HG02642 (cell line): ENCODE measurements at regions not wholly inside any gene's neighbourhood (a gene's known extent, or its start where the extent isn't known, plus 50 kb on each side); places are given as distances from the start of the nearest gene placed in this dataset.

Experiments
- ATAC-seq: cut with Tn5 transposase; IDR thresholded peaks from one replicate; pipeline ENCODE4 v1.9.1; 2021; ENCODE audit warnings: mild to moderate bottlenecking; ENCODE audit not compliant: unreplicated experiment, poor library complexity

DNA sequence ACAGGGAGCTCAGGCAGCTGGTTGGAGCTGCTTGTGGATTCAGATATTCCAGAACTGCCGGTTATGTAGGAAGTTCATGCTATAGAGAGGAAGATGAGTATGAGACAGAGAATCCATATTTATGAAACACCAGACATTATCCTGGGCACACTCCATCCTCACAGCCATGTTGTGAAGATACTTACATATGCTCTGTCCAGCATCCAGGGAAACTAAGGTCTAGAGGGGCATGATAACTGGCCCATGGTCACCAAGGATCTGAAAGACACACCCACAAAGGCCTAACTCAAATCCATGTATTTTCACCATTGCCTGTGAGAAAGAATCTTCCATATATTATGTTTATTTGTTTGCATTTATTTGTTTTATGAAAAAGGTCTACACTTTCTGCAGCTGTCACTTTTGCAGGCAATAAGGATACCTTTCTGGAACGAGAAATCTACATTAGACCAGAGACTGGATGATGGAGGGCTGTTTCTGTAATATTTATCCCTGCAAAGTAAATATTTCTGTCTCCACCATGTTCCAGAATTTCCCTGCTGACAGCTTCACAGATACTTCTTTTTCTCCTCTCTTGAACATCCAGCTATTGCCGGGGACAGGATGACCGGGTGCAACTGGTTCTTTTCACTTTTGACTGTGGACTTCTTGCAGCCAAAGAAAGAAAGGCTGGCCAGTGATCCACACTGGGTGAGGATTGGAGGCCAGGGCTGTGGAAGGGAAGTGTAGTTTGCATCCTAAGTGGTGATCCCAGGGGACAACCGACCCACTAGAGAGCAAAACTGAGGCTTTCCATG lies 145.9 kb upstream of the NAV2 start:
- no peak for ATAC-seq

DNA sequence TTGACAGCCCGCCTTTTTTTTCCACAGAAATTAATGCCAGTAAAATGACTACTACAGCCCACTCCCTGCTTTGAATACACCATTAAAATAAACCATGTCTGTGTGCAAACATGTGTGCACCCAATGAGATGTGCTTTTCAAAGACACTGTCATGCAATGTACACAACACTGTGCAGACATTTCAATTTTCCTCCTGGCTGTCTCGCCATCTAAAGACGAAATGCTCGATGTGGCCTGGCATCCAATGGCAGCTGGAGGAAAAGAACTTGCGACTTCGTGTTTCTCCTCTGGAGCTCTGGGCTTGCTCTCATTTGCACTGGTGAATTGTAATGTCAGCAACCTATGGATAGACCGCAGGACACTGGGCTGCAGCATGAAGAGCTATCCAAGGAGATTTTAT lies 147.0 kb upstream of the NAV2 start:
- no peak for ATAC-seq

DNA sequence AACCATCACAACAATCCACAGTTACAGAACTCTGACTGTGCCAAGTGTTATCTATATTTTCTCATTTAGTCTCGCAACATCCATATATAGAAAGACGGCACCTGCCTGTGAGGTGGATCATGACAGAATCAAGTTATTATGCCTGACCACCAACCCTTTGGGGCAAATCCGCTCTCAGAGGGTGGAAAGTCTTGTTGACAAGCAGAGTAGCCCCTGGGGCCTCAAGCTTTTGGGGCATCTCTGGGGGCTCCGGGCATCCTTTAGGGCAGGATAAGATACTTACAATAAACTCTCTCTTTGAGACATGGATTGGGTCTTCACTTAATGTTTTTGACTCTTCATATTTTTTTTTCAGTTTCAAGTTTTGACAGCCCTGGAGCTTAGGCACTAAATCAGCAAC lies 150.5 kb upstream of the NAV2 start:
- no peak for ATAC-seq

DNA sequence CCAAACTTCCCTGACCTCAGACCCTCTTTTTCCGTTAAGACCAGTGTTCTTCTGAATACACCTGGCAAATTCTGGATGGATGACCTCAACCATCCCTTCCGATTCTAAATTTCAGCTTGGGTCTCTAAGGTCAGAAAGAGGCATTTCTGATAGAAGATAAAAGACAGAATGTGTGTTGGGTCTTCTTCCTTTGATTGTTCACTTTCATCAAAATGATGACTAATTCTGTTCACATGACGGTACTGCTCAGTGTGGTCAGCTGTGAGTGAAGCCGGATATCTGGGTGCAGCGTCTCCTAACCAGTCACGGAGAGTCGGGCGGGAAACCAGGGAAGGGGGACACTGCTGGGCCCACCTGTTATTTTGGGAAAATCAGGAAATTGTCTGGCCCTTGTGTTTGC lies 151.6 kb upstream of the NAV2 start:
- ATAC-seq, result no peak

DNA sequence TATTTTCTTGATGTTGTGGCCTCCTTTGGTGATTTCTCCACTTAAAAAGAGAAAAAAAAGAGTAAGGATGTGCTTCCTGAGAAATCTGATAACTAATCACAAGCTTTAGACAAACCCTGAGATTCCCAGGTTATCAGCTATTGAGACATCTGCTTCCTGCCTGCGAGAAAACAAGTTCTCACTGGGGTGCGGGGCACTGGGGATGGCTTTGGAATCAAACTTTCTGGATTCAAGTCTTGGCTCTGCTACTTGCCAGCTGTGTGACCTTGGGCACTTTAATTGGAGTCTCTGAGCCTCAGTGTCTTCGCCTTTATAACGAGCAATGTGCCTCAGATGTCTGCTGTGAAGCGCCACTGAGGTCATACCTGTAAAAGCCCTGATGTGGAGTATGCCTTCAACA lies 152.5 kb upstream of the NAV2 start:
- ATAC-seq, result no peak

DNA sequence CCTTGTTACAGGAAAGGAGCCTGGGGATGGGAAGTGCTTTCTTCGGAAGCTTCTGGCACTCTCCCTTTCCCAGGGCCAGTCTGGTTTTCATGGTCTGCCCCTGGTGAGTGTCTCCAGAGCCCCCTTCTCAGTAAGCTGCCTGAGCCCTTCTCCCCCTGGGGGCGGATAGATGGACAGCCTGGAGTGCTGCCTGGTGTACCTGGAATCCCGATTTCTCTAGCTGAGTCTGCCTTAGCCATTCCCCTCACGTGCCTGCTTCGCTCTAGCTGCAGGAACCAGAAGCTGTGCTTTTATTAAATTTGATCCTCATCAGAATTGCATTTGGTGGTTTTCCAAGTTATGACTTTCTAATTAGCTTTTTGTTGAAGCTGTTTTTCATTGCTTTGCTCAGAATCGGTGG lies 152.9 kb upstream of the NAV2 start:
- no peak for ATAC-seq

DNA sequence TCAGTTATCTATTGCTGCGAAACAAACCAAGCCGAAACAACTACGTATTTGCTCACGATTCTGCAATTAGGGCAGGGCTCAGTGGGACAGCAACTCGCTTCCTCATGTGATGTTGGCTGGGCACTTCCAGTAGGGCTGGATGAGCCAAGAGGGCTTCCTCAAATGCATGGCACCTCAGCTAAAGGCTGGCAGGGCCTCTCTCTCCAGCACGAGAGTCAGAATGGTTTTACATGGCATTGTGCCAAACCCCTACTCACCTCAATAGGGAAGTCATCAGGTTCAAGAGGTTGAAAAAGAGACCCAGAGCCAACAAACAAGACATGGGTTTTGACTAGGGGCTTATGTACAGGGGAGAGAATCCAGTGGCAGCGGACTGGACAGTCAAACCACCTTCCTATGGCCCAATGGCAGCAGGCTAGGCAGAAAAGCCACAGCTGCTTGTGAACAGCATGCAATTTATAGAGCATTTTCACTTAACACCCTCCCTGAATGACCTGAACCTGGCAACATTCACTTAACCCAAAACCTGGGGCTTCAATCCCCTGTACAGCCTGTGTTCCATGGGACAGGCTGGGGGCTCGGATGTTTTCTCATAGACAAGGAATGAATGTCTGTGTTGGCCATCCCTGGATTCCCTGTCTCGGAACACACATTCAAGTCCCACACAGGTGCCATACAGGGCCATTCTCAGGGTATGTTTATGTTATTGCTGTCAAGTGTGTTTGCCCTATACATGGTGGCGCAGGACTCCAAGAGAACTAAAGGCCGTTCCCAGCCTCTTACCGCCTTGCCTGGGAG lies 154.2 kb upstream of the NAV2 start:
- ATAC-seq, result no peak

DNA sequence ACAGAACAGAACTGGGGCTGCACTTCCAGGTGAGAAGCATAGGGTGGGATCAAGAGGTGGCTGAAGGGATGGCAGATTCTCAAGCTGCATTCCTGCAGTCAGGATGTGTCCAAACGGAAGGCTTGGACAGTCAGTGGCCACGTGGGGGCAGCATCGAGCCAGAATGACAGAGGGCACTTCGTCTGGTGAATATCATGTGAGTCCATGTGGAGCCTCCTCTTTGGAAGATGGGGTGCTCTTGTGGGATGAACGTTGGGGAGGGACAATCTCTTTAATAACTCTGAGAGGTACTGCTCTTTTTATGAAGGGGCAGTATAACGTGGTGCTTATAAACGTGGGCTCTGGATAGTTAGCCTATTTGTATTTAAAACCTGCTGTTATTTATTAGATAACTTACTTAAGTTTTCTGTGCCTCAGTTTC lies 154.9 kb upstream of the NAV2 start:
- ATAC-seq, result no peak

DNA sequence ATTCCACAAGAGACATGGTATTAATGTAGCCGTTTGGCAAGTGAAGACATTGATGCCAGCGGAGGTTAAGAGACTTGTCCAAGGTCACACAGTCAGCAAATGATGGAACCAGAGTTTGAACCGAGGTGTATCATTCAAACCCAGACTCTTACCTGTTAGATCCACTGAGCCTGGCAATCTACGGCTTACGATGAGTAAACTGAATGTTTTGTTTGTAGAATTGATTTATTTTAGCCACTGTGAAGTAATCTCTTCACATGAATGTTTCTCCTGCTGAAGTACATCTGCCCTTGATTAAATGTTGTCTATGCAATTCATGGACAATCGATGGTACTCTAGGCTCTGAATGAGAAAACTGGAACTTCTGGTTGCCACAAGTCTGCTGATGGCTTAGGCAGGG lies 155.5 kb upstream of the NAV2 start:
- no peak for ATAC-seq

DNA sequence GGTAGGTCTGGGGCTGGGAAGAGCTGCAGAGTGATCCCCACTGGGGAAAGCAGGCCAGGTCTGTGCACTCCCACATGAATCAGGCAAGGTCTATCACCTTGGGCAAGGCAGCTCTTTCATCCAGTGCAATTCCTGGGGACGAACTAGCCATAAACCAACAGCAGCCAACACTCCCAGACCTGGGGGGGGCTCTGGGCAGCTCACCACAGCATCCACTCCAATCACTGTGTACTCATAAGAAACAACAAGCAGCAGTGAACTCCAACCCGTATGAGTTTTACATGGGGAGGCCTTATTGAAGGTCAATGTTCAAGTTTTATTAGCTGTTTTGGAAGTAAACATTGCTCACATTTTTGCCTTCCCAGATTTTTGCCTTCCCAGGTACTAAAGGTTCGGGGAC lies 157.4 kb upstream of the NAV2 start:
- ATAC-seq, result no peak

DNA sequence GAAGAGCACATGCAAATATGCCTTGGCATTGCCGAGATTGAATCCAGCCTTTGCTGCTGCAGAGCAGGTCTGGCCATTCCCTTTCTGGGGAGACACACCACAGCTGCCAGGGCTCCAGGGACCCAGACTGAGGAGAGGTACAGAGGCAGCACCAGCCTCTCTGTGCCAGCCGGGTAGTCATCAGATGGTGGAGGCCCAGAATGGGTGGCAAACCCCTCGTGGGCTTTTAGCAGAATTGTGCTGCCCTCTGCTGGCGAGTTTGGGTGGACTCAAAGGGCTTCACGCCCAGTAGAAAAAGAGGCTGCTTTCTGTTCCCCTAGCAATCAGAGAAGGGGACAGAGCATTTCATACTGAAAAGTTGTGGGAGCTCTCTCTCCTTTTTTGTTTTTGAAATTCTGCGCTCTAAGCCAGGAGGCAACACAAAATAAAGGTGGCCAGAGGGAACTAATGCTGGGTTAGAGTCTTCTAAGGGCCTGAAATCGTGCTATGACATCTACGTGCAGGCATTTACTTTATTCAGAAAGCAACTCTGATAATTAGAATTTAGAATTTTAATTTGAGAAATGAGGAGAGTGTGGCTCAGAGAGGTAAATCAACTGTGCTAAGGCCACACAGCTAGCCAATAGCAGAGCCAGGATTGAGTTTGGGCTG lies 158.8 kb upstream of the NAV2 start:
- no peak for ATAC-seq

DNA sequence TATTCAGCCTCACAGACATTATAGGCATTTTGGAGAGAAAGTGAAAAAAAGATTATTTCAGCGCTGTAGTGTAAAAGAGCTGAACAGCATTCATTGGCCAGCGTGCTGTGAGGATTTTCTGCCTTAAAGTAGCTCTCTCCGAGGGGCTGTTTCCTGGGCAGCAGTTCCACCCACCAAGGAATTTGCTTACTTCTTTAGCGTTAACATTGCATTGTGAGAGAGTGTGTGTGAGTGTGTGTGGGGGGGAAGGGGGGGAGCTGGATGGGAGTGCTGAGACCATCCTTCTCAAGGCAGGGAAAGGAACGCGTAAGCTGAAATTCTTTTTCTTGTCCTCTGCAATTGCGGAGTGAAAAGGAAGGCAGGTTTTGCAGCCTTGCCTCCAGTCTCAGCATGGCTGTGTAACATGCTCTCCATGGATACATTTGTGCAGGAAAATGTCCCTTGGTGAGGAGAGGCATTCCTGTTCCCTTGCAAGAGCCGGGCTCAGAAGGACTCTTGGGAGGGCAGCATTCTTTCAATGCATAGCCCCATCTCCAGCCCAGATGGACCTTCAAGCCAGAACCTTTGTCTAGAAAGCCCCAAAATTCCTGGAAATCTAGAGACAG lies 159.9 kb upstream of the NAV2 start:
- ATAC-seq, result no peak

DNA sequence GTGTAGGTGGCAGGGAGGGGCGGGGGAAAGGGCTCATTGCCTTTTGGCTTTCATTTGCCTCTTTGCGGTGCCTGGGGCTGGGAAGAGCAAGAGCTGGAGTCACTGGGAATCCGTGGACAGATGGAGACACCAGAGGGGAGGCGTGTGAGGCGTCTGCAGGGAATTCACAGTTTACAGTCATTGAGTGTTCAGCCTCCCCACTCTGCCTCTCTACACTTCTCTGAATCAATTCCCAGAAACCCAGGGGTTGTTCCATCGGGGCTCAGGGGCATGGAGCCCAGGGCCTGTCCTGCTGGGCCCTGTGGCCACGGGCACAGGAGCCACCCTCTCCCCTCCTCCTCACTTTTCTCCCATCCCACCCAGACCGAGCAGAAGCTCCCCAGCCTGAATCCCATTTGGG lies 160.5 kb upstream of the NAV2 start:
- ATAC-seq, result no peak

DNA sequence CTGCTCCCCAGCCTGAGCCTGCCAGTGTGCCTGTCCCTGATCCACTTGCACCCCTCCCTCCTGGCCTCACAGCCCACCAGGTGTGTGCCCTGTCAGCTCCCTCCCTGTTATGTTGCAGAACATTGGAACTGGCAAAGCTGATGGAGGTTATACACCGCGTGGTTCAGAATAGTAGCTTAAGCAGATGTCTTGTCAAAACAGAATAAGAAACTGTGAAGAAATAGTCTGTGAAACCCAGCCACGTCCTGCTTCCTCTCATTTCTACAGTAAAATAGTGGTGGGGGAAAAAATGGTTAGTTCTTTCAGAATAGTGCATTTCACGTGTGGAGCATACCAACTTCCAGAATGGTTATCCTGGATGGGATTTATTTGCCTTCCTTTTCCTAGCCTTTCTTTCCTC lies 161.2 kb upstream of the NAV2 start:
- ATAC-seq, result no peak

DNA sequence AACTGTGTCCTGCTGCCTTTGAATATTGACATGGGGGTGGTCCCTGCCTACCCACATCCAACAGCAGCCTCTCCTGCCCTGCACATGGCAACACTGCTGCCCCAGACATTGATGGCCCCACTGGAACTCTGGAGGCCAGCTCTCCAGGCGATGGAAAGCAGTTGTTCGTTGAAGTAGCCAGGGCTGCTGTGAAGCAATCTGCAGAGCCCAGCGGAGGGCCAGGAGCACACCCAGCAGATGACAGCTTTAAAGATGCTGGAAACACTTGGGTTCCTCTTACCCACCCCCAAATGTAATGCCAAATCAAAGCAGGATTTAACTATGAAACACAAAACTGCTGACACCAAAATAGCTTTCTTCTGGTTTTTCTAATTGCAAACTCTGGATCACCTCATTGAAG lies 165.6 kb upstream of the NAV2 start:
- no peak for ATAC-seq

DNA sequence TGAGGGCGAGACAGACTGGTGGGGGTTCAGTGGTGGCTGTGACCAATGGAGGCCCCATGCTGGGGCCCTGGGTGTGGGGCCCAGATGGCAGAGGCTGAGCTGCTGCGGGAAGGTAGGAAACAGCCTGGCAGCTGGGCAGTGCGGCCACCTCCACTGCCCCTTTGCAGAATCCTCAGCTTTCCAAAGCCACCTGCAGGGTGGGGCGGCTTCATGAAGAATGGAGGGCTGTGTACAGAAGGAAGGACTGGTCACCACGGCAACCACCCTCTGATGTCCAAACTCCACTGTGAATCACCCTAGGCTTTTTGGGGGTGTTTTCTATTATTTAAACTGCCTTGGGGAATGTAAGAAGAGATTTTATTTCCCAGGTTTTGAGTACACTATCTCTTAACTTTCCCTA lies 166.3 kb upstream of the NAV2 start:
- ATAC-seq, result no peak

DNA sequence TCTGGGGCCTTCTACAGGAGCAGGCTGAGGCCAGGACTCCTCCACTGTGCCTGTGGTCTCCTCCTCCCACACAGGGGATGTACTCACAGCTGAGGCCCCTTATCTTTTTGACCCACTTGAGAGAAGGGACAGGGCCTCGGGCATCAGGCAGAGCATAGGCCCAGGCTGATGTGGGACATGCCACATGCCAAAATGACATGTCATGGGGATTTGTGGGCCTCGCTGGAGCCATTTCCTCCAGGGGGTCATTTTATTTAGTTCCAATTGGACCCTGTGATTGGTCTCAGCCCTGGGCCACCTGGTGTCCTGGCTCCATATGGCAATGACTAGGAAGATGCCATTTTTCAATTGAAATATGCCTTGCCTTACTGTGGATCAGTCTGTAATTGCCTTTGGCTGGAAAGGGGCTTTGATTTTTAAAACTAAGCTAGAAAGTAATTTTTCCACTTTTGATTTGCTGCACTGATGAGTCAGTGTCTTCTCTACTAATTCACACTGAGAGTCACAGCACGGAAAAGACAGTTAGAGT lies 171.1 kb upstream of the NAV2 start:
- no peak for ATAC-seq

DNA sequence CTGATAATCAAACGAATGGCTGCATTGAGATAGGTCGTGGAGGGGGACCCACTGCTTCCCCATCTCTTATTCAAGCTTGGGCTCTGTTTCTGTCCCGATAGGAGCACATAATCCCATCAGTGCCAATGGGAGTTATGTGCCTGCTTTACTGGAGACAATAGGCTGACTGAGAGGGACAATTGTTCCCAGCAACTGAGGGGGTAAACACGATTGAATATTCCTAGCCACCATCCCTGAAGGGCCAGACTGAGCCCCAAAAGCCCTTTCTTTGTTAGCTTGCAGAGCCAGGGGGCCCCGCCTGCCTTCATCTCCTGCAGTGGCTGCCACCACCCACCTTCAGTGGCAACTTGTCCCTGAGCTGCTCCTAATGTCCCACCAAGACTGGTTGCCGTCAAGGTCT lies 172.8 kb upstream of the NAV2 start:
- ATAC-seq, result no peak

DNA sequence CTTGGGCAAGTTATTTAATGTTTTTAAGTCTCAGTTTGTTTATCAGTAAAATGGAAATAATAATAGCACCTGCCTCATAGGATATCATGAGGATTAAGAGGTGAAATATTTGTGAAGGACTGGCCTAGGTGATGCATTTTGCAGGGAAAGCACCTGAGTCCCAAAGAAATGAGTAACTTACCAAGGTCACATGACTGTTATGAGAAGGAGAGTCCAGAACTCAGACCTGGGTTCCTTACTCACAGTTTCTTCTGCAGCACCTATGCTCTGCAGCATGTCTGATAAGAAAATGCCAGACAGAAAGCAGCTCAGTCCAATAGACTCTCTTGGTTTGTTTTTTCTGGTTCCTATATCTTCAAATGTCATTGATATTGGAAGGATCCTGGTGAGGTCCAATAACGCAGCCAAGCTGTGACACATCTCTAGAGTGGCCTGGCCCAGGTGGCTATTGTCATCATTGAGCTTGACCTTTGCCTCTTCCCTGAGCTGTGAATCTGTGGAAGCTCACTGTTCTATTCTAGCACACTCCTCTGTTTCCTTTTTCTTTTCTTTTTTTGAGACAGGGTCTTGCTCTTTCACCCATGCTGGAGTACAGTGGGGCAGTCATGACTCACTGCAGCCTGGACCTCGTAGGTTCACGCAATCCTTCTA lies 174.7 kb upstream of the NAV2 start:
- ATAC-seq, result no peak

DNA sequence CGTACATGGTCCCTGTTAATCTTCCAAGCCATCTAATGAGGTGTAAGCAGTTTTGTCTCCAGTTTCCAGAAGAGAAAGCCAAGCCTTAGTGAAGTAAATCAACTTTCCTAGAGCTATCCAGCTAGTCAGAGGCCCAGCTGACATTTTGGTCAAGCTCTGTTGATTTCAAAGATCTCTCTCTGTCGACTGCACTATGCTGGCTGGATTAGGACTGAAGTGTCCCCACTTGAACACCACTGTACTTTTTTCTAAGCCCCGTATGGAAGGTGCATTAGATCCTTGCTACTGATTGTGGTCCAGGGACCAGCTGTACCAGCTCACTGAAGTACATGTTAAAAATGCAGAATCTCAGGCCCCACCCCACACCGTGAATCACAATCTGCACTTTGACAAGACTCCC lies 176.5 kb upstream of the NAV2 start:
- no peak for ATAC-seq
